Upper lobe of right lung (tissue), 1 donor: ENCODE measurements at regions not wholly inside any gene's neighbourhood (a gene's known extent, or its start where the extent isn't known, plus 50 kb on each side); places are given as distances from the start of the nearest gene placed in this dataset.

ENCODE experiments used
- ATAC-seq: fragments of 200-7000 bp; cut with Tn5 transposase; one replicate; pipeline ENCODE4 v1.9.1; 2020; ENCODE audit warnings: mild to moderate bottlenecking, moderate library complexity
- DNase-seq: peaks from one replicate; pipeline ENCODE4 v3.0.0-alpha.2; 2020
- H3K27ac ChIP-seq: fragments of 200-600 bp; one replicate; pipeline ENCODE4 v1.8.0; 2022
- H3K27me3 ChIP-seq: fragments of 200-600 bp; one replicate; pipeline ENCODE4 v1.8.0; 2022; ENCODE audit warnings: mild to moderate bottlenecking
- H3K36me3 ChIP-seq: fragments of 200-600 bp; one replicate; pipeline ENCODE4 v1.8.0; 2022
- H3K4me1 ChIP-seq: fragments of 200-600 bp; one replicate; pipeline ENCODE4 v1.8.0; 2022
- H3K4me3 ChIP-seq: fragments of 200-600 bp; one replicate; pipeline ENCODE4 v1.8.0; 2022; ENCODE audit warnings: mild to moderate bottlenecking
- H3K9me3 ChIP-seq: fragments of 200-600 bp; one replicate; pipeline ENCODE4 v1.8.0; 2022
- intact Hi-C: fragments of 100-400 bp; cut with DNase I; formaldehyde crosslinking; loops from one replicate; pipeline ENCODE4 v1.11.0; 2022
- TF ChIP-seq, protein P1 (sequence below): fragments of 200-600 bp; IDR thresholded peaks from one replicate; pipeline ENCODE4 v1.8.0; 2022; ENCODE audit warnings: antibody characterized with exemption
- donor health status: DM: no; HTN: yes; CAD: no; lungs with severe emphysema.

DNA sequence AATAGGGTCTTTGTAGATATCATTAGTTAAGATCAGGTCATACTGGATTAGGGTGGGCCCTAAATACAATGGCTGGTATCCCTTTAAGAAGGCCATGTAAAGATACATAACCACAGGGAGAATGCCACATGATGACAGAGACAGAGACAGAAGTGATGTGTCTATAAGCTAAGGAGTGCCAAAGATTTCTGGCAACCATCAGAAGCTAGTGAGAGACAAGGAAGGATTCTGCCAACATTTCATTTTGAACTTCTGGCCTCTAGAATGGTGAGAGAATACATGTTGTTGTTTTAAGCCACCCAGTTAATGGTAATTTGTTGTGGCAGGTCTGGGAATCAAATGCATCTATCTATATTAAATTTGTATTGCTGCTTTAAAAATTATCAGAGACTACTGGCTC, 185.5 kb upstream of the CYRIA start:
- no peaks in the 10 kb centered on the region for H3K4me1 ChIP-seq
- H3K27ac ChIP-seq: no peak overlapping the region
- H3K27me3 ChIP-seq: no peaks in the 10 kb centered on the region
- DNase-seq (no peak), ATAC-seq (no peak)
- TF ChIP-seq, protein P1, sequence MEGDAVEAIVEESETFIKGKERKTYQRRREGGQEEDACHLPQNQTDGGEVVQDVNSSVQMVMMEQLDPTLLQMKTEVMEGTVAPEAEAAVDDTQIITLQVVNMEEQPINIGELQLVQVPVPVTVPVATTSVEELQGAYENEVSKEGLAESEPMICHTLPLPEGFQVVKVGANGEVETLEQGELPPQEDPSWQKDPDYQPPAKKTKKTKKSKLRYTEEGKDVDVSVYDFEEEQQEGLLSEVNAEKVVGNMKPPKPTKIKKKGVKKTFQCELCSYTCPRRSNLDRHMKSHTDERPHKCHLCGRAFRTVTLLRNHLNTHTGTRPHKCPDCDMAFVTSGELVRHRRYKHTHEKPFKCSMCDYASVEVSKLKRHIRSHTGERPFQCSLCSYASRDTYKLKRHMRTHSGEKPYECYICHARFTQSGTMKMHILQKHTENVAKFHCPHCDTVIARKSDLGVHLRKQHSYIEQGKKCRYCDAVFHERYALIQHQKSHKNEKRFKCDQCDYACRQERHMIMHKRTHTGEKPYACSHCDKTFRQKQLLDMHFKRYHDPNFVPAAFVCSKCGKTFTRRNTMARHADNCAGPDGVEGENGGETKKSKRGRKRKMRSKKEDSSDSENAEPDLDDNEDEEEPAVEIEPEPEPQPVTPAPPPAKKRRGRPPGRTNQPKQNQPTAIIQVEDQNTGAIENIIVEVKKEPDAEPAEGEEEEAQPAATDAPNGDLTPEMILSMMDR: no peak
- intact Hi-C loops: no loop called here
- H3K36me3 ChIP-seq: no peaks in the 10 kb centered on the region
- H3K4me3 ChIP-seq: no peak overlapping the region
- H3K9me3 ChIP-seq: no peaks in the 10 kb centered on the region

DNA sequence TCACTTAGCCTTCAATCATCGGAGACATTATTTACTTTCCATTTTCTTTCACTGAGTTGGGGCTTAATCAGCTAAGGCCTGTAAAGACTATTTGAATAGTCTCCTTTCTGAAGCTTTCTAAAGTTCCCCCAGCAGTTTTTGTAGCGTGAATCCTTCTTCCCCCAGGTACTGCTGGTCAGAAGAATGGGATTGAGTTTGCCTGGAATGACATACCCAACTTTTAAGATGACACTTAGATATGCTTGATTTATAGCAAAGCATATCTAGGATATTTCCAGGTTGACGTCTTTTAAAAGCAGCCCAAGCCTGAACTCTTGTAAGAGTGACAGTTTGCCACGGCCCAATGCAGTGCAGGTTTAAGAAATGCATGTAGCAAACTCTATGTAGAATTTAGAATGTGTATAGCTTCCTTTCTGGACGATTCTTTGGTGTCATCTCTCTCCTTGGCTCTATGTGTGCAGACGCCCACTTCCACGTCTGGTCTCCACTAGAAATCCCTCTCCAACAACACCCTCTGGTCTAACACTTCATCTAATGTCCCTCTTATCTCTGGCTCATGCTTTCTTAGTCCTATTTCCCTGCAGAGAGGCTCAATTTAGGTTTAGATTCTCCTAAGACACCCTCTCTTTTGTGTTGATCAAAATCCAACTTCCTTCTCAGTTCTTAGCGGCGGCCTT, 175.0 kb upstream of the CYRIA start:
- intact Hi-C loops: no loop called here
- no peak for DNase-seq
- TF ChIP-seq, protein P1: no peak
- H3K36me3 ChIP-seq: no peaks in the 10 kb centered on the region
- no peak overlapping the region for H3K27ac ChIP-seq
- H3K9me3 ChIP-seq: no peaks in the 10 kb centered on the region
- H3K4me3 ChIP-seq: no peak overlapping the region
- no peaks in the 10 kb centered on the region for H3K27me3 ChIP-seq
- no peak for ATAC-seq
- H3K4me1 ChIP-seq: no peaks in the 10 kb centered on the region

DNA sequence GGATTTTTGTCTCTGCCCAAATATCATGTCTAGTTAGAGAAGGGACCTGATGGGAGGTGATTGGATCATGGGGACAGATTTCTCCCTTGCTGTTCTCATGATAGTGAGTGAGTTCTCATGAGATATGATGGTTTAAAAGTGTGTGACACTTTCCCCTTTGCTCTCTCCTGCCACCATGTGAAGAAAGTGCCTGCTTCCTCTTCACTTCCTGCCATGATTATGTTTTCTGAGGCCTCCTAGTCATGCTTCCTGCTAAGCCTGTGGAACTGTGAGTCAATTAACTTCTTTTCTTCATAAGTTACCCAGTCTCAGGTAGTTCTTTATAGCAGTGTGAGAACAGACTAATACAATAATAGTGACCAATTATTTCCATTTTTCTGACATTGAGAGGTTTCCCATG, 167.3 kb upstream of the CYRIA start:
- TF ChIP-seq, protein P1: no peak
- no peak for ATAC-seq
- no peaks in the 10 kb centered on the region for H3K36me3 ChIP-seq

DNA sequence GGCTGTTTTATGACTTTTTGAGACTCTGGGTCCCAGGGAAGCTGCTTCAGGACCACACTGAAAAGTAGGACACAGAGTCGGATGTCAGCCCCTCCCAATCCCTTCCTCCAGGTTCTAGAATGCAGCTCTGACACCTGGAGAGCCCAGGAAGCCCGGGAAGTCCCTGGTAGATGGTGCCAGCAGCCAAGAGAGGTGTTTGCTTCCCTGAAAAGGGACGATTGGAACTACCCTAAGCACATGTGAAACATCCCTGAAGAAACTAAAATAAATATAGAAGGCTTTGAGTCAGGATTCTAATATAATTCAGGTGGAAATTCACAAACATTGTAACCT, 163.2 kb upstream of the CYRIA start:
- TF ChIP-seq, protein P1: no peak
- ATAC-seq (no peak), DNase-seq (no peak)
- no peak overlapping the region for H3K4me3 ChIP-seq
- intact Hi-C loops: no loop called here
- no peaks in the 10 kb centered on the region for H3K36me3 ChIP-seq
- no peak overlapping the region for H3K27ac ChIP-seq
- no peaks in the 10 kb centered on the region for H3K27me3 ChIP-seq
- no peaks in the 10 kb centered on the region for H3K4me1 ChIP-seq
- H3K9me3 ChIP-seq: no peaks in the 10 kb centered on the region

More for the DNA sequence above, 167.3 kb upstream of the CYRIA start:
- intact Hi-C loops: no loop called here
- Histone ChIP-seq H3K9me3 (no peaks in the 10 kb centered on the region), H3K27ac (no peak overlapping the region), H3K4me1 (no peaks in the 10 kb centered on the region), H3K4me3 (no peak overlapping the region), H3K27me3 (no peaks in the 10 kb centered on the region)
- DNase-seq: no peak

DNA sequence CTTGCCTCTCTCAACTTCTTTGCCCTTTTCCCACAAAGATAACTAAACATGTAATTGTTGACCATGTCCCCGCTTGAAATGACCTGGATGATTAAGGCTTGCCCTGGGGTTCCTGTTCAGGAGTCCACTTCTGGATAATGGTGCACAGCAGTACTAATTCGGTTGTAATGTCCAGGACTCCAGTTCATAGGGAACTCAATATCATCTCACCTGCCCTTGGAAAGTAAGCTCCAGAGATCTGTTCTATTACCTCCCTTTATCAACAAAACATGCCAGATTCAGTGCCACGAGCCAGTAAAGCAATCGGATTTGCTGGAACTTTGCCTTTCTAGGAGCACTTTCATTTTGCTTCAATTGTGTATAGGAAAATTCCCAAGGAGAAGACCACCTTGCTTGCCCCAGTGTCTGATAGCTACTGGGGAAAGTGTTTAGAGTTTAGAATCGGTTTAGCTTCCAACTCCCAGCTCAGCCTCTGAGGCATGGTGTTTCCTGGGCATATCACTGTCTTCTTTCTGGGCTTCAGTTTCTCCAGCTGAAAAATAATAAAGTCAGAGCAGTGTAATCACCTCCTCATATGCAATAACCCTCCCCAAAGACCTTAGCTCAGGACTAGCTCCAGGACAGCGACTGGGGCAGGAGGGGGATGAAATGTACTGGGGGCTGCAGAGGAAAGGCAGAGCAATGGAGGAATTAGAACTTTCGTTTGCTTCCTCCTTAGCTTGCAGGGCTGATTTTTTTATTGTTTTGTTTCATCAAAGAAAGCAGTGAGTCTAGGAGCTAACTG, 162.6 kb upstream of the CYRIA start:
- no peak for DNase-seq

More for the DNA sequence above, 162.6 kb upstream of the CYRIA start:
- ATAC-seq: no peak
- Histone ChIP-seq H3K27me3 (no peaks in the 10 kb centered on the region), H3K27ac (no peak overlapping the region), H3K9me3 (no peaks in the 10 kb centered on the region), H3K4me1 (no peaks in the 10 kb centered on the region), H3K4me3 (no peak overlapping the region), H3K36me3 (no peaks in the 10 kb centered on the region)
- intact Hi-C loops: no loop called here
- TF ChIP-seq, protein P1: no peak
